ENCODE measurements at regions not wholly inside any gene's neighbourhood (a gene's known extent, or its start where the extent isn't known, plus 50 kb on each side); places are given as distances from the start of the nearest gene placed in this dataset.

DNA sequence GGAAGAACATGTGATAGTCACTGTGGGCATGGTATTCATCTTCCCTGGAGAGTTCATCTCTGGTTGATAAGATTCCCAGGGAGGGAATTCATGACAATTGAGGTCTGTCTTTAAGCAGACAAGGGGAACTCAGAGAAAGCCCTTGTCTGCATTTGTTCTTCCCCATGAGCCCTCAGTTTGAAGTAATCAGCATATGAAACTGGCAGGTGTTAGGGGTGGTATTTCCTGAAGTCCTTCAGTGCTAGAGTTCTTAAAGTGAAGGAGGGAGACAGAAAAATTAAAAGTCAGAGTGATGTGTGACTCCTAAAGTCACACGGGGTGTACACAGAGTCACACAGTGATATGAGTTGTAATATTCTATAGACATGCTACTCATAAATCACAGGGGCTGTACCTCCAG lies 60.6 kb upstream of the SYK start:
- H3K27ac ChIP-seq (ENCODE audit: low read length, poor library complexity, severe bottlenecking), result no peak overlapping the region
- H3K14ac ChIP-seq (ENCODE audit: low read length in 2 of 2), result no peak overlapping the region
- no peak overlapping the region for H3K4me2 ChIP-seq (ENCODE audit: low read length, poor library complexity, severe bottlenecking)
- no peak overlapping the region for H4K8ac ChIP-seq (ENCODE audit: low read length)
- H3K9ac ChIP-seq (ENCODE audit: low read length), result no peak overlapping the region
- H2BK15ac ChIP-seq (ENCODE audit: low read depth, poor library complexity, severe bottlenecking), result no peak overlapping the region
- H3K36me3 ChIP-seq (ENCODE audit: control insufficient read depth in 1 of 2, insufficient read depth in 2 of 2, low read depth in 1 of 2, low read length in 2 of 2), result no peaks in the 10 kb centered on the region
- H4K91ac ChIP-seq (ENCODE audit: low read length), result no peak overlapping the region
- no peak overlapping the region for H2BK120ac ChIP-seq (ENCODE audit: low read depth, low read length)
- no peak overlapping the region for H3K23ac ChIP-seq (ENCODE audit: low read length in 2 of 2)
- H2BK5ac ChIP-seq (ENCODE audit: low read depth, low read length, poor library complexity, severe bottlenecking), result no peak overlapping the region
- no peak overlapping the region for H2AK5ac ChIP-seq (ENCODE audit: low read length, severe bottlenecking)
- DNase-seq, result no peak
- no peaks in the 10 kb centered on the region for H3K79me1 ChIP-seq (replicated peaks; ENCODE audit: low read length, poor library complexity, severe bottlenecking)
- no peak overlapping the region for H2BK12ac ChIP-seq (ENCODE audit: low read length in 2 of 2)
- no CpG with 5 or more reads among the region's 1 CpG for WGBS
- no peaks in the 10 kb centered on the region for H3K27me3 ChIP-seq (ENCODE audit: control insufficient read depth in 1 of 2, insufficient read depth in 1 of 2, low read length in 2 of 2)
- no peaks in the 10 kb centered on the region for H3K4me1 ChIP-seq (ENCODE audit: control insufficient read depth, insufficient read depth, low read depth, low read length)
- no peak overlapping the region for H2AFZ ChIP-seq (ENCODE audit: low read depth, low read length)
- no peak overlapping the region for H3K18ac ChIP-seq (ENCODE audit: low read depth in 1 of 2, low read length in 2 of 2)
- H3K4ac ChIP-seq (ENCODE audit: low read depth in 1 of 2, low read length in 2 of 2), result no peak overlapping the region
- H3K4me3 ChIP-seq (ENCODE audit: insufficient read depth in 1 of 2, low read depth in 1 of 2, low read length in 2 of 2), result no peak overlapping the region
- H3K9me3 ChIP-seq (ENCODE audit: control insufficient read depth, low read length), result peaks cover 11% of the 10 kb centered on the region

DNA sequence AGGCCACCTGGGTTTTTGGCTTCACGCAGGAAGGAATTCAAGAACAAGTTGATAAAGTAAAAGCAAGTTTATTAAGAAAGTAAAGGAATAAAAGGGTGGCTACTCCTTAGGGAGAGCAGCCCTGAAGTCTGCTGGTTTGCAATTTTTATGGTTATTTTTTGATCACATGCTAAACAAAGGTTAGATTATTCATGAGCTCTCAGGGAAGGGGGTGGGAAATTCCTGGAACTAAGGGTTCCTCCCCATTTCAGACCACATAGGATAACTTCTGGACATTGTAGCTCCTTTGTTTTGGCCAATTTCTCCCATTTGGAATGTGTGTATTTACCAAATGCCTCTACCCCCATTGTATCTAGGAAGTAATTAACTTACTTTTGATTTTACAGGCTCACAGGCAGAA lies 63.9 kb upstream of the SYK start:
- no peaks in the 10 kb centered on the region for H3K27me3 ChIP-seq (ENCODE audit: control insufficient read depth in 1 of 2, insufficient read depth in 1 of 2, low read length in 2 of 2)
- no peaks in the 10 kb centered on the region for H3K79me1 ChIP-seq (replicated peaks; ENCODE audit: low read length, poor library complexity, severe bottlenecking)
- no peak overlapping the region for H3K18ac ChIP-seq (ENCODE audit: low read depth in 1 of 2, low read length in 2 of 2)
- WGBS, result 68% methylated on average over 1 of the region's 1 CpG
- H4K91ac ChIP-seq (ENCODE audit: low read length), result no peak overlapping the region
- H3K23ac ChIP-seq (ENCODE audit: low read length in 2 of 2), result no peak overlapping the region
- no peak overlapping the region for H3K4me2 ChIP-seq (ENCODE audit: low read length, poor library complexity, severe bottlenecking)
- no peak overlapping the region for H2AFZ ChIP-seq (ENCODE audit: low read depth, low read length)
- H2BK12ac ChIP-seq (ENCODE audit: low read length in 2 of 2), result no peak overlapping the region
- no peak overlapping the region for H3K27ac ChIP-seq (ENCODE audit: low read length, poor library complexity, severe bottlenecking)
- no peaks in the 10 kb centered on the region for H3K4me1 ChIP-seq (ENCODE audit: control insufficient read depth, insufficient read depth, low read depth, low read length)
- no peak overlapping the region for H3K4me3 ChIP-seq (ENCODE audit: insufficient read depth in 1 of 2, low read depth in 1 of 2, low read length in 2 of 2)
- H3K9me3 ChIP-seq (ENCODE audit: control insufficient read depth, low read length), result peaks cover 11% of the 10 kb centered on the region
- no peak overlapping the region for H2BK120ac ChIP-seq (ENCODE audit: low read depth, low read length)
- no peak overlapping the region for H2BK15ac ChIP-seq (ENCODE audit: low read depth, poor library complexity, severe bottlenecking)
- no peak overlapping the region for H4K8ac ChIP-seq (ENCODE audit: low read length)
- no peak overlapping the region for H3K4ac ChIP-seq (ENCODE audit: low read depth in 1 of 2, low read length in 2 of 2)
- H3K36me3 ChIP-seq (ENCODE audit: control insufficient read depth in 1 of 2, insufficient read depth in 2 of 2, low read depth in 1 of 2, low read length in 2 of 2), result no peaks in the 10 kb centered on the region
- no peak for DNase-seq
- H2BK5ac ChIP-seq (ENCODE audit: low read depth, low read length, poor library complexity, severe bottlenecking), result no peak overlapping the region
- no peak overlapping the region for H3K9ac ChIP-seq (ENCODE audit: low read length)
- no peak overlapping the region for H2AK5ac ChIP-seq (ENCODE audit: low read length, severe bottlenecking)
- no peak overlapping the region for H3K14ac ChIP-seq (ENCODE audit: low read length in 2 of 2)

DNA sequence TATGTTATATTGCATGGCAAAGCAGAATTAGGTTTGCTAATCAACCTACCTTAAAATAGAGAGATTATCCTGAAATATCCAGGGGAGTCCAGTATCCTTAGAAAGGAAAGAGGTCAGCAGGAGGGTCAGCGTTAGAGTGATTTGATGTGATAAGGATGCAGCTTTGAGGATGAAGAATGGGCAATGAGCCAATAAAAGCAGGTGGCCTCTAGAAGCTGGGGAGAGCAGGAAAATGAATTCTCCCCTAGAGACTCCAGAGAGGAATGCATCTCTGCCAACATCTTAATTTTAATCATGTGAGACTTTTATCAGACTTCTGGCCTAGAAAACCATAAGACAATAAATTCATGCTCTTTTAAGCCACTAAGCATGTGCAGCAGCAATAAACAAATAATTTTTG lies 65.7 kb upstream of the SYK start:
- no peak for DNase-seq
- no peak overlapping the region for H2BK15ac ChIP-seq (ENCODE audit: low read depth, poor library complexity, severe bottlenecking)
- H4K91ac ChIP-seq (ENCODE audit: low read length), result no peak overlapping the region
- H3K4ac ChIP-seq (ENCODE audit: low read depth in 1 of 2, low read length in 2 of 2), result no peak overlapping the region
- H3K27ac ChIP-seq (ENCODE audit: low read length, poor library complexity, severe bottlenecking), result no peak overlapping the region
- H3K9me3 ChIP-seq (ENCODE audit: control insufficient read depth, low read length), result peaks cover 11% of the 10 kb centered on the region
- no peak overlapping the region for H4K8ac ChIP-seq (ENCODE audit: low read length)
- no peak overlapping the region for H3K14ac ChIP-seq (ENCODE audit: low read length in 2 of 2)
- H3K27me3 ChIP-seq (ENCODE audit: control insufficient read depth in 1 of 2, insufficient read depth in 1 of 2, low read length in 2 of 2), result no peaks in the 10 kb centered on the region
- no peak overlapping the region for H2AK5ac ChIP-seq (ENCODE audit: low read length, severe bottlenecking)
- H3K18ac ChIP-seq (ENCODE audit: low read depth in 1 of 2, low read length in 2 of 2), result no peak overlapping the region
- H3K23ac ChIP-seq (ENCODE audit: low read length in 2 of 2), result no peak overlapping the region
- H3K9ac ChIP-seq (ENCODE audit: low read length), result no peak overlapping the region
- H3K4me2 ChIP-seq (ENCODE audit: low read length, poor library complexity, severe bottlenecking), result no peak overlapping the region
- H2BK120ac ChIP-seq (ENCODE audit: low read depth, low read length), result no peak overlapping the region
- no peak overlapping the region for H3K4me3 ChIP-seq (ENCODE audit: insufficient read depth in 1 of 2, low read depth in 1 of 2, low read length in 2 of 2)
- no peak overlapping the region for H2BK12ac ChIP-seq (ENCODE audit: low read length in 2 of 2)
- no peaks in the 10 kb centered on the region for H3K79me1 ChIP-seq (replicated peaks; ENCODE audit: low read length, poor library complexity, severe bottlenecking)
- H3K36me3 ChIP-seq (ENCODE audit: control insufficient read depth in 1 of 2, insufficient read depth in 2 of 2, low read depth in 1 of 2, low read length in 2 of 2), result no peaks in the 10 kb centered on the region
- no peak overlapping the region for H2AFZ ChIP-seq (ENCODE audit: low read depth, low read length)
- 80% methylated on average over 1 of the region's 1 CpG for whole genome bisulfite sequencing
- no peak overlapping the region for H2BK5ac ChIP-seq (ENCODE audit: low read depth, low read length, poor library complexity, severe bottlenecking)
- no peaks in the 10 kb centered on the region for H3K4me1 ChIP-seq (ENCODE audit: control insufficient read depth, insufficient read depth, low read depth, low read length)

DNA sequence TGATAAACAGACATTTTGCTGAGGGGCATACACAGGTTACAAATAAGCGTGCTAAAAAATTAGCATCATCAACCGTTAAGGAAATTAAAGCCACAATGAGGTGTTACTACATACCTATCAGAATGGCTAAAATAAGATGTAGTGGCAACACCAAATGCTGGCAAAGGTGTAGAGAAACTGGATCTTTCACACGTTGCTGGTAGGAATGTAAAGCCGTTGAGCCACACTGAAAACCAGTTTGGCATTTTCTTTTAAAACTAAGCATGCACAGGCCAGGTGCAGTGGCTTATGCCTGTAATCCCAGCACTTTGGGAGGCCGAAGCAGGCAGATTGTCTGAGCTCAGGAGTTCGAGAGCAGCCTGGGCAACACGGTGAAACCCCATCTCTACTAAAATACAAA lies 67.0 kb upstream of the SYK start:
- WGBS, result 83% methylated on average over 7 of the region's 7 CpGs
- no peak overlapping the region for H3K27ac ChIP-seq (ENCODE audit: low read length, poor library complexity, severe bottlenecking)

More for the DNA sequence above, 67.0 kb upstream of the SYK start:
- Histone ChIP-seq H2BK12ac (ENCODE audit: low read length in 2 of 2) (no peak overlapping the region), H3K4me2 (ENCODE audit: low read length, poor library complexity, severe bottlenecking) (no peak overlapping the region), H3K23ac (ENCODE audit: low read length in 2 of 2) (no peak overlapping the region), H3K9ac (ENCODE audit: low read length) (no peak overlapping the region), H2BK5ac (ENCODE audit: low read depth, low read length, poor library complexity, severe bottlenecking) (no peak overlapping the region), H3K4me3 (ENCODE audit: insufficient read depth in 1 of 2, low read depth in 1 of 2, low read length in 2 of 2) (no peak overlapping the region), H2AK5ac (ENCODE audit: low read length, severe bottlenecking) (no peak overlapping the region), H3K4ac (ENCODE audit: low read depth in 1 of 2, low read length in 2 of 2) (no peak overlapping the region), H4K8ac (ENCODE audit: low read length) (no peak overlapping the region), H3K36me3 (ENCODE audit: control insufficient read depth in 1 of 2, insufficient read depth in 2 of 2, low read depth in 1 of 2, low read length in 2 of 2) (no peaks in the 10 kb centered on the region), H2BK120ac (ENCODE audit: low read depth, low read length) (no peak overlapping the region), H2BK15ac (ENCODE audit: low read depth, poor library complexity, severe bottlenecking) (no peak overlapping the region), H3K27me3 (ENCODE audit: control insufficient read depth in 1 of 2, insufficient read depth in 1 of 2, low read length in 2 of 2) (no peaks in the 10 kb centered on the region), H3K4me1 (ENCODE audit: control insufficient read depth, insufficient read depth, low read depth, low read length) (peaks cover 1% of the 10 kb centered on the region), H3K14ac (ENCODE audit: low read length in 2 of 2) (no peak overlapping the region), H3K18ac (ENCODE audit: low read depth in 1 of 2, low read length in 2 of 2) (no peak overlapping the region), H2AFZ (ENCODE audit: low read depth, low read length) (no peak overlapping the region), H4K91ac (ENCODE audit: low read length) (no peak overlapping the region), H3K9me3 (ENCODE audit: control insufficient read depth, low read length) (peaks cover 6% of the 10 kb centered on the region), H3K79me1 (replicated peaks; ENCODE audit: low read length, poor library complexity, severe bottlenecking) (no peaks in the 10 kb centered on the region)
- no peak for DNase-seq
